Ovary (tissue), 7 donors: ENCODE measurements at regions not wholly inside any gene's neighbourhood (a gene's known extent, or its start where the extent isn't known, plus 50 kb on each side); places are given as distances from the start of the nearest gene placed in this dataset.
A peak's percentile ranks its signal among the peaks of the same experiment; 100 is the strongest.

ENCODE experiments used
- DNase-seq, 5 donors: peaks; one replicate each; pipeline ENCODE4 v3.0.0-alpha.2; 2019 to 2020
- H3K27ac ChIP-seq, 2 donors: fragments of 200-600 bp; one replicate each; pipeline versions ENCODE4 v1.5.1 to v1.8.0; 2019 to 2022
- H3K27me3 ChIP-seq: fragments of 200-600 bp; one replicate; pipeline ENCODE4 v1.8.0; 2022
- H3K36me3 ChIP-seq: fragments of 200-600 bp; sonication (generic); one replicate; pipeline ENCODE4 v1.5.1; 2019
- H3K4me1 ChIP-seq: one replicate; pipeline ENCODE4 v1.8.1; 2013; ENCODE audit warnings: mild to moderate bottlenecking, moderate library complexity; ENCODE audit not compliant: insufficient read depth
- H3K4me3 ChIP-seq: fragments of 200-600 bp; sonication (generic); one replicate; pipeline ENCODE4 v1.5.1; 2017
- H3K9me3 ChIP-seq, 2 donors: fragments of 200-600 bp in 1 of 2; sonication (generic) in 1 of 2; one replicate each; pipeline versions ENCODE4 v1.5.1 to v1.8.1; 2013 to 2019; ENCODE audit warnings: mild to moderate bottlenecking in 1 of 2, moderate library complexity in 1 of 2
- CTCF ChIP-seq, 3 donors: fragments of 450-650 bp in 2 of 3; fragments of 200-600 bp in 1 of 3; IDR thresholded peaks; one replicate each; pipeline versions ENCODE4 v1.5.1 to v1.8.0; 2016 to 2022; ENCODE audit warnings: antibody characterized with exemption in 3 of 3, mild to moderate bottlenecking in 1 of 3
- EP300 ChIP-seq: sonication (generic); formaldehyde crosslinking; IDR thresholded peaks from one replicate; pipeline ENCODE4 v1.6.1; 2017; ENCODE audit warnings: antibody characterized with exemption
- POLR2A ChIP-seq: fragments of 450-650 bp; IDR thresholded peaks from one replicate; pipeline ENCODE4 v1.6.1; 2017; ENCODE audit warnings: antibody characterized with exemption, mild to moderate bottlenecking, moderate library complexity
- WGBS, 3 donors: extraction: QIAGEN DNeasy Blood & Tissue Kit in 1 of 3; methylation state at CpG; one replicate each; pipeline versions ENCODE4 v1.1.5 to v1.1.7; 2013 to 2017; 5-methylcytosine and 5-hydroxymethylcytosine counted together
- intact Hi-C, 4 donors: fragments of 100-400 bp; cut with DNase I; formaldehyde crosslinking; loops; one replicate each; pipeline versions ENCODE4 v1.11.0 to v1.15.1; 2022 to 2023
- donor health status: DM: no; HTN: no; CAD: no; lungs with moderate emphysema.
- donor health status: DM: no; HTN: no; CAD: no.
- donor health status: Bipolar disorder and iron deficiency.
- donor health status: DM: no; HTN: no; CAD: no.
- donor health status: DM: yes; HTN: yes; CAD: no.

GRCh38 chr4:128715616-128716015 is 93.9 kb upstream of the JADE1 start:
- Histone ChIP-seq H3K4me3 (no peak overlapping the region), H3K27me3 (no peaks in the 10 kb centered on the region), H3K36me3 (no peaks in the 10 kb centered on the region), H3K9me3 (no peaks in the 10 kb centered on the region), H3K27ac (peak overlapping the region in 1 of 2 donors; percentile 53), H3K4me1 (peaks cover 6% of the 10 kb centered on the region)
- intact Hi-C loops = no loop called here
- WGBS, 3 donors = 75 to 82% (median 81%) methylated on average over 5 of the region's 5 CpGs
- no peak for DNase-seq
- TF ChIP-seq CTCF (IDR thresholded peaks at IDR 0.05) (no peak), POLR2A (no peak), EP300 (no peak)

DNA sequence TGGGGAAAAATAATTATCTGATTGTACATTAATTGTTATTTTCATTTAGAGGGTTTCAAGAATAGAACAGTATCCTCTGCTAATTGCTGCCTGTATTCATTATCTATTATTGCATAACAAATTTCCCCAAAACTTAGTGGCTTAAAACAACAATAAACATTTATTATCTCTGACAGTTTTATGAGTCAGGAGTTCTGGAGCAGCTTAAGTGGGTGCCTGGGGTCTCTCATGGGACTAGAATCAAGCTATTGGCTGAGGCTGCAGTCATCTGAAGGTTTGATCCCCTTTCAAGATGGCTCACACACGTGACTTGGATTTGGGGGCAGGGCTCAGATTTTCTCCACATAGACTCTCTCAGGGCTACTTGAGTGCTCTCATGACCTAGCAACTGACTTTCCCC is 98.1 kb upstream of the JADE1 start:
- WGBS, 3 donors = 37 to 55% (median 39%) methylated on average over 1 of the region's 1 CpG
- no peak for TF ChIP-seq POLR2A
- TF ChIP-seq CTCF (IDR thresholded peaks at IDR 0.05) = no peak
- TF ChIP-seq EP300 = no peak
- H3K9me3 ChIP-seq = no peaks in the 10 kb centered on the region
- no peaks in the 10 kb centered on the region for H3K36me3 ChIP-seq
- H3K27me3 ChIP-seq = no peaks in the 10 kb centered on the region
- H3K4me1 ChIP-seq = peaks cover 5% of the 10 kb centered on the region
- H3K27ac ChIP-seq = no peak overlapping the region
- intact Hi-C loops = no loop called here
- no peak overlapping the region for H3K4me3 ChIP-seq
- peak in 1 of 5 donors; percentile 32 for DNase-seq

DNA sequence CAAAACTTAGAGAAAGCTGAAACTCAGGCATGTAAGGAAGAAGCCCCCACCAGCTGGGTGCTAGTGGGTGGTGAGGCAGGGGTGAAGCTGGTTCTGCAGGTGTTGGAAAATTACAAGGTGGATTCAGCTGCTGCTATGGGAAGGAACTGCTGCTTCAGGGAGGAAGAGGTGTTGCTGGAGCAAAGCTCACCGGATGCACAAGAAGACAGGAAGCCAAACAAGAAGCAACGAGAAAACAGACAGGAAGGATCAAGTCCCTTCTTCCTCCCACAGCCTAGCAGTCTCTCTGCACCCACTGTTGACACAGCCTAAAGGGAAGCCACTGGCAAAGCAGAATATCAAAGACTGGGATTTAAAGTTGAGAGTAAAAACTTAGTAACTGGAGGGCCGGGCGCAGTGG is 100.2 kb upstream of the JADE1 start:
- no peaks in the 10 kb centered on the region for H3K9me3 ChIP-seq
- no peak for DNase-seq
- WGBS, 3 donors = 41 to 73% (median 59%) methylated on average over 4 of the region's 4 CpGs
- no peaks in the 10 kb centered on the region for H3K27me3 ChIP-seq
- TF ChIP-seq EP300 (no peak), CTCF (IDR thresholded peaks at IDR 0.05) (no peak), POLR2A (no peak)
- no peak overlapping the region for H3K4me3 ChIP-seq
- intact Hi-C loops = no loop called here
- H3K4me1 ChIP-seq = peaks cover 2% of the 10 kb centered on the region
- H3K27ac ChIP-seq = no peak overlapping the region
- H3K36me3 ChIP-seq = no peaks in the 10 kb centered on the region

DNA sequence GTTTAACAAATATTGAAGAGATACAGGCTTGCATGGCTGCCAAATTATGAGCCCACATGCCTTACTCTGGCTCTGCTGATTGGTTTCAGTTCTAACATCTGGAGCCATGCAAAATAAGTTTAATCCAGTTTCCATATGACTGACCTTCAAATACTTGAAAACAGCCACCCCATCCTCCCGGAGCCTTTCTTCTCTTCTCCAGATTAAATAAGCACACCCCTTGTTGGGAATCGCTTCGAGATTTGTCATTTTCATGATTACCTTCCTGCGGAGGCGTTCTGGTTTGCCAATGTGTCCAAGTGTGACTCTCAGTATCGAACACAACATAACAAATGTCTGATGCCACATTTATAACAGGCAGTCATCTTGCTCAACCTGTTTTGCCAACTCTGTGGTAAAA is 101.6 kb upstream of the JADE1 start:
- H3K27me3 ChIP-seq = no peaks in the 10 kb centered on the region
- H3K9me3 ChIP-seq = no peaks in the 10 kb centered on the region
- no peaks in the 10 kb centered on the region for H3K36me3 ChIP-seq
- TF ChIP-seq POLR2A = no peak
- no peak for TF ChIP-seq EP300
- TF ChIP-seq CTCF (IDR thresholded peaks at IDR 0.05) = no peak
- no peak overlapping the region for H3K27ac ChIP-seq
- no peak overlapping the region for H3K4me3 ChIP-seq
- peak in 1 of 5 donors; percentile 14 for DNase-seq
- 4 to 16% (median 8%) methylated on average over 6 of the region's 6 CpGs for WGBS, 3 donors
- intact Hi-C loops = no loop called here
- peaks cover 2% of the 10 kb centered on the region for H3K4me1 ChIP-seq

- H3K36me3 ChIP-seq = no peaks in the 10 kb centered on the region
- TF ChIP-seq CTCF (IDR thresholded peaks at IDR 0.05) (no peak), POLR2A (no peak), EP300 (no peak)
- H3K27me3 ChIP-seq = no peaks in the 10 kb centered on the region
- no peaks in the 10 kb centered on the region for H3K9me3 ChIP-seq
- no peak overlapping the region for H3K27ac ChIP-seq
- H3K4me1 ChIP-seq = peaks cover 2% of the 10 kb centered on the region
- DNase-seq = no peak
- intact Hi-C loops = no loop called here
- WGBS, 3 donors = 94 to 96% (median 95%) methylated on average over 14 of the region's 14 CpGs
- H3K4me3 ChIP-seq = no peak overlapping the region
Measured at GRCh38 chr4:128703948-128704347, 105.6 kb upstream of the JADE1 start.
